HG03060 (cell line): ENCODE measurements at regions not wholly inside any gene's neighbourhood (a gene's known extent, or its start where the extent isn't known, plus 50 kb on each side); places are given as distances from the start of the nearest gene placed in this dataset.
"Not testable (repeated sequence)": the region's sequence is repeated elsewhere in the genome, so short reads cannot be mapped to it uniquely, and the experiment has no call there.

ENCODE experiments used
- ATAC-seq: cut with Tn5 transposase; IDR thresholded peaks from one replicate; pipeline ENCODE4 v1.9.1; 2021; ENCODE audit warnings: low read depth, moderate number of reproducible peaks; ENCODE audit not compliant: unreplicated experiment

- ATAC-seq, result no peak
Observed at GRCh38 chr1:78715181-78715661, 65.6 kb downstream of the IFI44 start.

GRCh38 chr1:78716186-78716585 lies 66.6 kb downstream of the IFI44 start:
- no peak for ATAC-seq

- ATAC-seq, result no peak
Observed at GRCh38 chr1:78718566-78718965, 68.9 kb downstream of the IFI44 start.

GRCh38 chr1:78721136-78721535 lies 71.5 kb downstream of the IFI44 start:
- peak; percentile 67 for ATAC-seq

GRCh38 chr1:78722105-78722504 lies 72.5 kb downstream of the IFI44 start:
- ATAC-seq, result no peak

GRCh38 chr1:78722521-78722920 lies 72.9 kb downstream of the IFI44 start:
- ATAC-seq, result no peak

GRCh38 chr1:78722947-78723346 lies 73.3 kb downstream of the IFI44 start:
- ATAC-seq, result no peak

GRCh38 chr1:78726686-78727085 lies 77.1 kb downstream of the IFI44 start:
- no peak for ATAC-seq

- ATAC-seq, result no peak
Observed at GRCh38 chr1:78728359-78728758, 78.7 kb downstream of the IFI44 start.

GRCh38 chr1:78730054-78730453 lies 80.4 kb downstream of the IFI44 start:
- no peak for ATAC-seq

- ATAC-seq, result no peak
Observed at GRCh38 chr1:78731674-78732073, 82.0 kb downstream of the IFI44 start.

GRCh38 chr1:78737241-78737640 lies 87.6 kb downstream of the IFI44 start:
- ATAC-seq, result no peak

GRCh38 chr1:78743626-78744025 lies 94.0 kb downstream of the IFI44 start:
- ATAC-seq, result no peak

- no peak for ATAC-seq
Observed at GRCh38 chr1:78745111-78745510, 95.5 kb downstream of the IFI44 start.

- ATAC-seq, result not testable (repeated sequence)
Observed at GRCh38 chr1:78753679-78754078, 104.0 kb downstream of the IFI44 start.

- no peak for ATAC-seq
Observed at GRCh38 chr1:78755986-78756385, 106.4 kb downstream of the IFI44 start.

- no peak for ATAC-seq
Observed at GRCh38 chr1:78758506-78758905, 108.9 kb downstream of the IFI44 start.

GRCh38 chr1:78759881-78760280 lies 110.2 kb downstream of the IFI44 start:
- no peak for ATAC-seq

GRCh38 chr1:78760858-78761257 lies 111.2 kb downstream of the IFI44 start:
- ATAC-seq, result no peak

- ATAC-seq, result no peak
Observed at GRCh38 chr1:78762113-78762512, 112.5 kb downstream of the IFI44 start.

GRCh38 chr1:78765489-78765888 lies 115.9 kb downstream of the IFI44 start:
- no peak for ATAC-seq

- no peak for ATAC-seq
Observed at GRCh38 chr1:78779831-78780230, 130.2 kb downstream of the IFI44 start.

- no peak for ATAC-seq
Observed at GRCh38 chr1:78787544-78787943, 137.9 kb downstream of the IFI44 start.
